ENCODE measurements at regions not wholly inside any gene's neighbourhood (a gene's known extent, or its start where the extent isn't known, plus 50 kb on each side); places are given as distances from the start of the nearest gene placed in this dataset.

GRCh38 chr5:67308988-67309688 lies 112.5 kb upstream of the CD180 start:
- no peak for DNase-seq

GRCh38 chr5:67306965-67307607 lies 110.5 kb upstream of the CD180 start:
- DNase-seq: no peak

- DNase-seq: peak; percentile 49 to 52
Measured at GRCh38 chr5:67305913-67306710, 109.5 kb upstream of the CD180 start.

- no peak for DNase-seq
Measured at GRCh38 chr5:67305401-67305800, 108.8 kb upstream of the CD180 start.

- DNase-seq: no peak
Measured at GRCh38 chr5:67303356-67303755, 106.8 kb upstream of the CD180 start.

GRCh38 chr5:67301285-67301903 lies 104.8 kb upstream of the CD180 start:
- DNase-seq: peak; percentile 94 to 95

GRCh38 chr5:67300326-67300725 lies 103.7 kb upstream of the CD180 start:
- no peak for DNase-seq

GRCh38 chr5:67299231-67299735 lies 102.7 kb upstream of the CD180 start:
- peak; percentile 76 to 82 for DNase-seq

- DNase-seq: no peak
Measured at GRCh38 chr5:67297802-67298532, 101.4 kb upstream of the CD180 start.

GRCh38 chr5:67297376-67297775 lies 100.8 kb upstream of the CD180 start:
- no peak for DNase-seq

GRCh38 chr5:67294266-67294938 lies 97.8 kb upstream of the CD180 start:
- no peak for DNase-seq

GRCh38 chr5:67293226-67293625 lies 96.6 kb upstream of the CD180 start:
- no peak for DNase-seq

GRCh38 chr5:67292201-67292940 lies 95.8 kb upstream of the CD180 start:
- no peak for DNase-seq

GRCh38 chr5:67291671-67292070 lies 95.1 kb upstream of the CD180 start:
- DNase-seq: no peak

- no peak for DNase-seq
Measured at GRCh38 chr5:67291066-67291465, 94.5 kb upstream of the CD180 start.

- DNase-seq: no peak
Measured at GRCh38 chr5:67290655-67291054, 94.1 kb upstream of the CD180 start.

- DNase-seq: no peak
Measured at GRCh38 chr5:67289763-67290521, 93.3 kb upstream of the CD180 start.

GRCh38 chr5:67287510-67288268 lies 91.1 kb upstream of the CD180 start:
- no peak for DNase-seq

GRCh38 chr5:67286006-67286405 lies 89.4 kb upstream of the CD180 start:
- DNase-seq: no peak
